H1 (cell line): ENCODE measurements at regions not wholly inside any gene's neighbourhood (a gene's known extent, or its start where the extent isn't known, plus 50 kb on each side); places are given as distances from the start of the nearest gene placed in this dataset.

ENCODE experiments used
- CTCF ChIA-PET: fragments of 300-600 bp; sonication (Branson Sonifier 250); formaldehyde crosslinking; loops from one replicate; lab custom pipeline; 2021; ENCODE audit not compliant: partially characterized antibody; lab: Charles Lee
- POLR2A ChIA-PET: fragments of 300-600 bp; sonication (Branson Sonifier 250); formaldehyde crosslinking; loops from one replicate; lab custom pipeline; 2021; ENCODE audit warnings: inconsistent platforms; ENCODE audit not compliant: partially characterized antibody; lab: Charles Lee
- DNase-seq, 2 experiments: peaks; one replicate each; pipeline versions ENCODE4 v3.0.0 to v3.0.0-alpha.2; 2010 to 2022; ENCODE audit warnings: low spot score in 2 of 2, low read depth in 1 of 2, mixed read lengths in 1 of 2
- FAIRE-seq: peaks from 2 replicates; lab custom pipeline; 2011; peaks lifted over from hg19 to GRCh38; lab: Jason Lieb, UNC
- H2AFZ ChIP-seq: 2 replicates; pipeline ENCODE4 v1.8.1; 2012; ENCODE audit warnings: low read length, inconsistent platforms
- H2AK5ac ChIP-seq: 2 replicates; pipeline ENCODE4 v1.6.1; 2013; ENCODE audit warnings: low read depth, low read length
- H2BK120ac ChIP-seq: replicated peaks from 2 replicates; pipeline ENCODE3; 2013; ENCODE audit warnings: low read depth, low read length, inconsistent platforms
- H2BK12ac ChIP-seq: 2 replicates; pipeline ENCODE4 v1.6.1; 2013; ENCODE audit warnings: low read depth, low read length
- H2BK15ac ChIP-seq: 2 replicates; pipeline ENCODE4 v1.6.1; 2013; ENCODE audit warnings: low read length
- H2BK20ac ChIP-seq: 2 replicates; pipeline ENCODE4 v1.6.1; 2013; ENCODE audit warnings: low read length
- H2BK5ac ChIP-seq: 2 replicates; pipeline ENCODE4 v1.6.1; 2013; ENCODE audit warnings: low read depth, low read length
- H3K14ac ChIP-seq: 2 replicates; pipeline ENCODE4 v1.6.1; 2013; ENCODE audit warnings: inconsistent platforms; ENCODE audit not compliant: insufficient read length
- H3K18ac ChIP-seq: 2 replicates; pipeline ENCODE4 v1.6.1; 2013; ENCODE audit warnings: low read length; ENCODE audit errors: extremely low read depth
- H3K23ac ChIP-seq: 2 replicates; pipeline ENCODE4 v1.6.1; 2013; ENCODE audit warnings: inconsistent platforms; ENCODE audit not compliant: insufficient read length
- H3K23me2 ChIP-seq: 2 replicates; pipeline ENCODE4 v1.6.1; 2013; ENCODE audit warnings: low read depth, low read length
- H3K27ac ChIP-seq: 2 replicates; pipeline ENCODE4 v1.6.1; 2011; ENCODE audit warnings: low read depth, low read length, inconsistent platforms
- H3K27me3 ChIP-seq, 4 experiments: replicated peaks in 1 of 4; 1 replicate in 1 of 4; 2 replicates in 3 of 4; pipeline versions ENCODE4 v1.6.1 to v1.8.1; 2011 to 2013; ENCODE audit warnings: low read length in 3 of 4, mild to moderate bottlenecking in 3 of 4, inconsistent platforms in 2 of 4, mixed read lengths in 2 of 4, moderate library complexity in 1 of 4; ENCODE audit not compliant: control insufficient read depth in 3 of 4, insufficient read depth in 3 of 4; ENCODE audit errors: extremely low read depth in 1 of 4
- H3K36me3 ChIP-seq, 4 experiments: 2 replicates each; pipeline versions ENCODE4 v1.6.1 to v1.8.1; 2011 to 2013; ENCODE audit warnings: mild to moderate bottlenecking in 4 of 4, low read length in 3 of 4, moderate library complexity in 2 of 4, control low read depth in 1 of 4, inconsistent platforms in 1 of 4; ENCODE audit not compliant: insufficient read depth in 4 of 4, control insufficient read depth in 2 of 4
- H3K4ac ChIP-seq: replicated peaks from 2 replicates; pipeline ENCODE3; 2013; ENCODE audit warnings: low read length, low read depth, mixed read lengths, inconsistent platforms; ENCODE audit not compliant: insufficient read length
- H3K4me1 ChIP-seq, 4 experiments: replicated peaks in 1 of 4; 1 replicate in 1 of 4; 2 replicates in 3 of 4; pipeline versions ENCODE4 v1.6.1 to v1.8.1; 2011 to 2013; ENCODE audit warnings: low read length in 3 of 4, inconsistent platforms in 2 of 4, mixed read lengths in 1 of 4; ENCODE audit not compliant: insufficient read depth in 4 of 4, control insufficient read depth in 3 of 4
- H3K4me2 ChIP-seq, 2 experiments: 2 replicates each; pipeline versions ENCODE4 v1.6.1 to v1.8.1; 2011 to 2013; ENCODE audit warnings: low read depth in 2 of 2, low read length in 2 of 2, control low read depth in 1 of 2, inconsistent platforms in 1 of 2, mild to moderate bottlenecking in 1 of 2; ENCODE audit not compliant: insufficient read depth in 1 of 2
- H3K4me3 ChIP-seq, 4 experiments: fragments of 200-600, 300-600 bp in 1 of 4; sonication (generic), shearing (Covaris generic), sonication (Bioruptor Twin) in 1 of 4; 2 replicates each; pipeline versions ENCODE4 v1.5.1 to v1.8.1; 2011 to 2016; ENCODE audit warnings: low read length in 4 of 4, low read depth in 3 of 4, control low read depth in 2 of 4, inconsistent platforms in 2 of 4, mild to moderate bottlenecking in 2 of 4, mixed read lengths in 1 of 4, moderate library complexity in 1 of 4; ENCODE audit not compliant: insufficient read depth in 2 of 4; ENCODE audit errors: extremely low read depth in 1 of 4
- H3K56ac ChIP-seq: replicated peaks from 2 replicates; pipeline ENCODE3; 2013; ENCODE audit warnings: low read depth, mild to moderate bottlenecking, mixed read lengths, low read length, inconsistent platforms; ENCODE audit not compliant: insufficient read length
- H3K79me1 ChIP-seq: 2 replicates; pipeline ENCODE4 v1.6.1; 2013; ENCODE audit warnings: low read depth, low read length, control low read depth
- H3K79me2 ChIP-seq, 2 experiments: 2 replicates each; pipeline versions ENCODE4 v1.6.1 to v1.8.1; 2012 to 2013; ENCODE audit warnings: low read length in 2 of 2, mild to moderate bottlenecking in 2 of 2, inconsistent platforms in 1 of 2; ENCODE audit not compliant: insufficient read depth in 2 of 2, control insufficient read depth in 1 of 2
- H3K9ac ChIP-seq, 4 experiments: replicated peaks in 1 of 4; 1 replicate in 1 of 4; 2 replicates in 3 of 4; pipeline versions ENCODE4 v1.6.1 to v1.8.1; 2011 to 2013; ENCODE audit warnings: low read depth in 3 of 4, low read length in 3 of 4, control low read depth in 2 of 4, mild to moderate bottlenecking in 2 of 4, moderate library complexity in 2 of 4, inconsistent platforms in 1 of 4; ENCODE audit errors: extremely low read depth in 1 of 4
- H3K9me3 ChIP-seq, 2 experiments: 2 replicates each; pipeline versions ENCODE4 v1.6.1 to v1.8.1; 2012 to 2013; ENCODE audit warnings: mild to moderate bottlenecking in 2 of 2, moderate library complexity in 2 of 2, control low read depth in 1 of 2, inconsistent platforms in 1 of 2, low read depth in 1 of 2, low read length in 1 of 2, mixed read lengths in 1 of 2; ENCODE audit not compliant: insufficient read depth in 2 of 2
- H4K20me1 ChIP-seq, 2 experiments: replicated peaks in 1 of 2; 2 replicates each; pipeline versions ENCODE3 to v1.8.1; 2011 to 2013; ENCODE audit warnings: inconsistent platforms in 2 of 2, low read length in 2 of 2, mild to moderate bottlenecking in 1 of 2; ENCODE audit not compliant: insufficient read depth in 2 of 2, control insufficient read depth in 1 of 2
- H4K5ac ChIP-seq: 2 replicates; pipeline ENCODE4 v1.6.1; 2013; ENCODE audit warnings: low read length, low read depth, mixed read lengths, inconsistent platforms; ENCODE audit not compliant: insufficient read length
- H4K8ac ChIP-seq: 2 replicates; pipeline ENCODE4 v1.8.0; 2013; ENCODE audit warnings: mild to moderate bottlenecking, moderate library complexity, low read length, inconsistent platforms; ENCODE audit not compliant: insufficient read depth; ENCODE audit errors: extremely low read depth
- H4K91ac ChIP-seq: replicated peaks from 2 replicates; pipeline ENCODE3; 2013; ENCODE audit warnings: low read length, mixed read lengths, inconsistent platforms; ENCODE audit not compliant: insufficient read length
- CHD7 ChIP-seq: fragments of 300-600 bp; sonication (generic); IDR thresholded peaks from 2 replicates; pipeline ENCODE4 v1.7.1; 2012; ENCODE audit warnings: low read length, moderate library complexity, mild to moderate bottlenecking, inconsistent platforms; ENCODE audit not compliant: insufficient replicate concordance
- NANOG ChIP-seq: IDR thresholded peaks from 2 replicates; pipeline ENCODE4 v1.6.1; 2011; ENCODE audit warnings: low read length, low read depth, mild to moderate bottlenecking, inconsistent platforms; ENCODE audit not compliant: insufficient read depth, poor library complexity, severe bottlenecking

GRCh38 chr2:136373841-136374240 lies 255.9 kb upstream of the CXCR4 start:
- Histone ChIP-seq H3K4me2 (no peak overlapping the region), H3K79me2 (no peaks in the 10 kb centered on the region), H3K4ac (no peak overlapping the region), H2BK20ac (no peak overlapping the region), H3K79me1 (no peaks in the 10 kb centered on the region), H3K14ac (no peak overlapping the region), H2BK5ac (no peak overlapping the region), H3K56ac (no peak overlapping the region), H3K9me3 (no peaks in the 10 kb centered on the region), H2BK12ac (no peak overlapping the region), H2BK120ac (no peak overlapping the region), H4K91ac (no peak overlapping the region), H3K18ac (no peak overlapping the region), H4K8ac (no peak overlapping the region), H3K4me1 (no peaks in the 10 kb centered on the region), H2AK5ac (no peak overlapping the region), H3K27ac (no peak overlapping the region), H3K36me3 (no peaks in the 10 kb centered on the region), H3K23me2 (no peaks in the 10 kb centered on the region), H2AFZ (no peak overlapping the region), H3K4me3 (no peak overlapping the region), H2BK15ac (no peak overlapping the region), H4K20me1 (no peaks in the 10 kb centered on the region), H3K23ac (no peak overlapping the region), H3K27me3 (no peaks in the 10 kb centered on the region), H3K9ac (no peak overlapping the region), H4K5ac (no peak overlapping the region)
- FAIRE-seq (no peak), DNase-seq (no peak)
- ChIA-PET POLR2A (no interaction called here), CTCF (interaction anchor here (1.0 kb wide), 1 partner anchor 11 kb away, joined by 3 read pairs; no protein-coding TSS in a partner anchor)
- TF ChIP-seq CHD7 (no peak), NANOG (no peak)
